Stimulated activated CD8-positive, alpha-beta memory T cell treated with anti-CD3 and anti-CD28 coated beads, Interleukin-4, amount 100 ng/mL, for 24 hours (primary cell): ENCODE measurements at regions not wholly inside any gene's neighbourhood (a gene's known extent, or its start where the extent isn't known, plus 50 kb on each side); places are given as distances from the start of the nearest gene placed in this dataset.
"Not testable (repeated sequence)": the region's sequence is repeated elsewhere in the genome, so short reads cannot be mapped to it uniquely, and the experiment has no call there.

ENCODE experiments used
- DNase-seq: peaks from one replicate; pipeline ENCODE4 v3.0.0-alpha.2; 2020; ENCODE audit warnings: low read depth

DNA sequence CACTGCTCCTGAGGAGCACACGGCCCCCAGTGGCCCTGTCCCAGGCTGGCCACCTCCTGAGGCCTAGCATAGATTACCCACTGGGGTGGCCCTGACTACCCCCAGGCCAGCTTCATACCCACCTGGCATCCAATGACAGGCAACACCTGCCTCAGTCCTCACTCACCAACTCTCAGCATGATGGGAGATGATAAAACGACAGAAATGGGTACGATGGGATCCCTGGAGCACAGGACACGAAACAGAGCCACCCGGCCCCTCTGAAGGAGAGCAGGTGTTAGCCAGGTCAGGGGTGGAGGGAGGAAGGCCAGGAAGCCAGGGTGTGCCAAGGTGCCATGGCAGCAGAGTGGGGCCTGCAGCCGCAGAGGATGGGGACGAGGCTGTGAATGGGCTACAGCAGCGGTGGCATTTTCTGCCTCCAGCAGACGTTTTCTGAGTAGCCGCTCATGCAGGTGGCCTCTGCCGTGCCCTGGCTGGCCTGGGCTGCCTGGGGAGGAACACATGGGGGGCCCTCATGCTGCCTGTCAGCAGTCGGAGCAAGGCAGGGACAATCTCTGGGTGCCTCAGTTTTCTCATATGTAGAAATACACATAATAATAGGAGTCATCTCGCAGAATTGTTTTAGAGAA lies 50.2 kb upstream of the FGF3 start:
- no peak for DNase-seq

DNA sequence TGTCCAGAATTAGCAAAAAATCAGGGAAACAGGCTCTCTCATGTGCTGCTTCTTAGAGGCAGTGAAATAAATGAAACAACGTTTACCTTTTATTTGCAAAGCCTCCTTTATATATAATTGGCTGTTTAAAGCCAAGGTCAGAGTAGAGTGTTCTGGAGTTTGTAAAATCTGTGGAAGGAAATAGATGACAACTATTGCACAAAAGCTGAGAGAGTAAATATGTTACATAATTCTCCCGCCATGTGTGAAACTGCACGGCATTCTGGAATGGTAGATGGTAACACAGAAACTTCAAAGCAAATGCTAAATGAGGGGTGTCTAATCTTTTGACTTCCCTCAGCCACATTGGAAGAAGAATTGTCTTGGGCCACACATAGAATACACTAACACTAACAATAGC lies 51.5 kb upstream of the FGF3 start:
- no peak for DNase-seq

GRCh38 chr11:69873166-69874077 lies 54.2 kb upstream of the FGF3 start:
- DNase-seq = no peak

DNA sequence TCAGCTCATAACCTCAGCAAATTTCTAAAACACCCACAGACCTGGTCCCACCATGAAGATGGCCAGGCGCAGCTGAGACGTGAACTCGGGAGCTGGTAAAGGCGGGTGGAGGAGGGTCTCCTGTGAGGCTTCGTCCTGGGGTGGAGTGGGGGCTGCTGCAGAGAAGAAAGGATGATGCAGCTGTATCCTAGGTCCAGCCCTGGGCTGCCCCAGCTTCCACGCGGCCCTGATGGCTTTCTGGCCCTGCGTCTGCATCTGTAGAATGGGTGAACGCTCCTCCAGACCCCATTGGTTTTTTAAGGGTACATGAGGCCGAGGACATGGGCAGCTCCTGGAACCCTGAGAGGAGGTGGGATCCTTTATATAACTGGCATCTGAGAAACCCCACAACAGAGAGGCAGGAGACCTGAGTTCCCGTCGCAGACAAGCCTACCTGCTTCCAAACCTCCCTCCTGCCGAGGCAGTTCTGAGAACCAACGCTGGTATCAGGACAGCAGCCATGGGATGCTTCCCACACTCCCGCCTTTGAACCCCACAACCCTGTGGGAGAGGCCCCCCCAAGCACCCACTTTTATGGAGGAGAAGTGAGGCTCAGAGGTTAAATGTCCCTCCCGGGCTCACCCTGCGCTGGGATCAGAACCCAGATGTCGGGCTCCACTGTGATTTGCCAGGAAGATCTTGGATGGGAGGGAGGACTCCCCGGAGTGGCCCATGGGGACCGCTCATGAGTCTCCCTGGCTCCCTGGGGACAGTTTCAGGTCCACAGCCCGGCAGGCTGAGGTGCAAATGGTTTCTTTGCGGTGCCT lies 55.2 kb upstream of the FGF3 start:
- DNase-seq = no peak

- DNase-seq = no peak
Observed at GRCh38 chr11:69874984-69875624, 55.9 kb upstream of the FGF3 start.

DNA sequence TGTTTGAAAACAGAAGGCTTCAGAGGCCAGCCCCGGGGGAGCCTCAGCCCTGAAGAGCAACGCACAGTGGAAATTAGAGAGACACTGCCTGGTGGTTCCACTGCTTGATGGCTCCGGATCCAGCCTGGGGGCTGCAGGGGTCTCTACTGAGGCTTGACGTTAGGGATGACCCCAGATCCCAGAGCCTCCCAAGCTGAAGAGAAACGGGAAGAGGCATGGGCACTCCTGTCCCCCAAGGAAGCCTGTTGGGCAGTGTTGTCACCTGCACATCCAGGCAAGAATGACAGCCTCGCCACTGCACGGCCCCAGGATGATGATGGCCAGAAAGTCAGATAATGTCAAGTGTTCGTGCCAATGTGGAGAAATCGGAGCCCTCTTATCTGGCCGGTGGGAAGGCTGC lies 56.8 kb upstream of the FGF3 start:
- no peak for DNase-seq

DNA sequence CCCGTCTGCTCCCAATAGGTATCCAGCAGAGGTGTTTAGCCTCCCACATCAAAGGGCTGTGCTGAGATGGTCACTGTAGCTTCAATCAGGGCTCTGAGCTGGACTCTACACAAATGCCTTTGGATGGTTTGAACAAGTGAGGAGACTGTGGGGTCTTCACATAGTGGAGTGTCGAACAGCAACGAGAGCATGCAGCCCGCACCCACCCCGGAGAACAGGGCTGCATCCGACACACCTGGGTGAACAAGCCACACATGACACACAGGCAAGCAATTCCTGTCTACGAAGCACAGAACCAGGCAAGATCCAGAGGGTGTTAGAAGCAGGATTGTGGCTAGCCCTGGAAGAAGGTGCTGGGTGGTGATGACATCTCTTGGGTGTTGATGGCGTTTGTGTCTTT lies 58.0 kb upstream of the FGF3 start:
- DNase-seq = no peak

- not testable (repeated sequence) for DNase-seq
Observed at GRCh38 chr11:69877704-69878103, 58.5 kb upstream of the FGF3 start.

DNA sequence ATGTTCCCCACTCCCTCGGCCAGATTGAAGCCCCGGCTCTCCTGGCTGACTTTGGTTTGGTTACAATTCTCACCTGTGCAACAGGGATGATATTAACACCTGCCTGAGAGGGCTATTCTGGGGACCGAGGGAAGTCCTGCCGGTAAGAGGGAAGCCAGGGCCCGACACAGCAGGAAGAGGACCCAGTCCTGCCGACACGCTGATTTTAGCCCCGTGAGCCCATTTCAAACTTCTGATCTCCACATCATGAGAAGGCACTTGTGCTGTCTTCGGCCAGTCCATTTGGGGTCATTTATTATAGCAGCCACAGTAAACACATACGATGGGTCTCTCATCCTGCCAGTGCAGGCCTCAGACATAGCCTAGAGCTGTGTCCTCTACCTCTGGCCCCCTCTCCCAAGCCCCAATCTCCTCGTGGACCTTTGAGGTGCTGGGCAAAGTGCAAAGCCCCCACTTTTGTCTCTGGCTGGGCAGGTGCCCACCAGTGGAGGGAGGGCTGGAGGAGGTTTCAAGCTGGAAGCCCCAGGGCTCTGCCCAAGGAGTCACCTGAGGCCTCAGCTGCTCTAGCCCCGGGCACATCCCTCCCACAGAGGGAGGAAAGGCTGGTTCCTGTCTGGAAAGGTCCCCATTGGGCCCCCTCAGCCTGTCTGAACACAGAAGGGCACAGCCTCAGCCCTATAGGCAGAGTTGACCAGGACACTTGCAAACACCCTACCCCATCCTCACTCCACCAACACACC lies 59.1 kb upstream of the FGF3 start:
- no peak for DNase-seq

- no peak for DNase-seq
Observed at GRCh38 chr11:69878927-69879728, 59.9 kb upstream of the FGF3 start.

DNA sequence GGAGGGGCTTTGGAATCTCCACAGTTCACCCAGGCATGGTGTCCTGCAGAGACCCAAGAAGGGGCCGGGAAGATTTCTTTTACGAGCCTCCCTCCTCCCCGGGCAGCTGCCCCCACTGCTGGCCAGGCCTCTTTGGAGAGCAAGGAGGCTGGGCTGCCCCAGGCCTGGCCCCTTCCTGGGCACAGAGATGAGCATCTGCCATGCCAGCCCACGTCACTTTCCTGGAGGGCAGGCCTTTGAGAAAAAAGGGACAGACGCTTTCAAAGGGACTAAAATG lies 60.5 kb upstream of the FGF3 start:
- DNase-seq = no peak

DNA sequence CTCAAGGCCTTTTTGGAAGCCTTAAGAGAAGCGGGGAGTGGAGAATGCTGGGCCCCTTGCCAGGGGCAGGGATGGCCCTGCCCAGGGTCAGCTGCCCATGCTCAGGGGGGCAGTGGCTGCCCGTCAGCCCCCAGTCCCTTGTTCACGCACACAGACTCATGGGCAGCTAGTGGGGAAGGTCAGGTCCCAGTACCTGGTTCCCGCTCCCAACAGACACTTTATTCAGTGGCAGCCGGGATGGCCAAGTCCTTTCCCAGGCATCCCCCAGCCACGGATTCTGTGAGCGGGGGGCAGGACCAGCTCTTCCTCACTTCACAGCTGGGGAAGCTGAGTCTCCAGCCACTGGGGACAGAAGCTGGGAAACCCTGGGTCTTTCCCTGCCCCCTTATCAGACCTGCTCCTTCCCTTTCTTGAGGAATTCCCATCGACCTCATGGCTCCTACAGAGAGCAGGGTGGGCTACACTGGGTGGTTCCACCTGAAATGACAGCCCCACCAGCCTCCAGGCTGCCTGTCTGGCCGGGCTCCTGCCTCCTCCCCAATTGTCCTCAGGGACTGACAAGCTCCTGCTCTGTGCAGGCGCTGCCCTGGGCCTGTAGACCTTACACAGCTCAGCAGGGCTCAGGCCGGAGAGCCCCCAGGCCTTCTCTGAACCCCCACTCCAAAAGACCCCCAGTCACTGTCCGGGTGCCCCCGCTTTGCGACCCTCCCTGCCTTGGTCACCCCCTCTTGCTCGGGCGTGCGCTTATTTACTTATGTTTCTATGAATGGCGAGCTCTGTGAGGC lies 61.0 kb upstream of the FGF3 start:
- no peak for DNase-seq

DNA sequence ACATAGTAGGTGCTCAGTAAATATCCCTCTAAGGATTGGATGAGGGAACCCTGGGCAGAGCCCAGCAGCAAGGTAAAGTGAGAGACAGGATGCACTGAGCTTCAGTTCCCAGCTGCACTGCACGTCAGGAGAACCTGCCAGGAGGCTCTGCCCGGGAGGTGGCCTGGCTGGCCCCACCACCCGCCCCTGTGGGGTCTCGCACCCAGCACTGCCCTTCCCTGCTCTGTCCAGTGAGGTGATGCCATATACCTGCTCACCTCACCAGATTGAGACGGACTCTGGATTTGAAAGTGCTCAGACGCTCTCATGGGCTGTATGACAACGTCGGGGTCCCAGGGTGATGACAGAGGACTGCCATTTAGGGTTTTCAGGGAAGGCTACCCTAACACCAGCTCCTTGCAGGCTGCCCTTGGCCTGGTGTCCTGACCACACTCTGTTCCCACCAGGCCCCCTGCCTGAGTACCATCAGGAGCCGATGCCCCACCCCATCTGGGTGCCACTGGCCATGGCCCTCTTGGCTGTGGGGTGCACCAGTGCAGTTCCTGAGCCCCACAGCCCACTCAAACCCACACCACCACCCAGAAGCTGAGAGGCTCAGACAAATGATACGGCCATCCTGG lies 61.7 kb upstream of the FGF3 start:
- DNase-seq = no peak

- DNase-seq = no peak
Observed at GRCh38 chr11:69881467-69882269, 62.5 kb upstream of the FGF3 start.

DNA sequence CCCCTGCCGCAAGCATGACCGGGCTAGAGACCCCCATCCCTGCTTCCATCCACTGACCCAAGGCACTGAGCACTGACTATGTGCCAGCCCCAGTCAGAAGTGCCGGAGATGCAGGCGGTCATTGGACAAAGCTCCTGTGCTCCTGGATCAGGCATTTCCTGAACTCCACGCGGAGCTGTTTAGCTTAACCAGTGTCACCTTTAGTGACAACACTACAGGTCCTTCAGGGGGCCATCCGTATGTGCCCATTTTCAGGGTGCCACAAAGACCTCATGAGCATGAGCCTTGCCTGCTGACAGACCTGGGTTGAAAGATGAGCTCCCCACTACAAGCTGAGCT lies 63.0 kb upstream of the FGF3 start:
- no peak for DNase-seq

DNA sequence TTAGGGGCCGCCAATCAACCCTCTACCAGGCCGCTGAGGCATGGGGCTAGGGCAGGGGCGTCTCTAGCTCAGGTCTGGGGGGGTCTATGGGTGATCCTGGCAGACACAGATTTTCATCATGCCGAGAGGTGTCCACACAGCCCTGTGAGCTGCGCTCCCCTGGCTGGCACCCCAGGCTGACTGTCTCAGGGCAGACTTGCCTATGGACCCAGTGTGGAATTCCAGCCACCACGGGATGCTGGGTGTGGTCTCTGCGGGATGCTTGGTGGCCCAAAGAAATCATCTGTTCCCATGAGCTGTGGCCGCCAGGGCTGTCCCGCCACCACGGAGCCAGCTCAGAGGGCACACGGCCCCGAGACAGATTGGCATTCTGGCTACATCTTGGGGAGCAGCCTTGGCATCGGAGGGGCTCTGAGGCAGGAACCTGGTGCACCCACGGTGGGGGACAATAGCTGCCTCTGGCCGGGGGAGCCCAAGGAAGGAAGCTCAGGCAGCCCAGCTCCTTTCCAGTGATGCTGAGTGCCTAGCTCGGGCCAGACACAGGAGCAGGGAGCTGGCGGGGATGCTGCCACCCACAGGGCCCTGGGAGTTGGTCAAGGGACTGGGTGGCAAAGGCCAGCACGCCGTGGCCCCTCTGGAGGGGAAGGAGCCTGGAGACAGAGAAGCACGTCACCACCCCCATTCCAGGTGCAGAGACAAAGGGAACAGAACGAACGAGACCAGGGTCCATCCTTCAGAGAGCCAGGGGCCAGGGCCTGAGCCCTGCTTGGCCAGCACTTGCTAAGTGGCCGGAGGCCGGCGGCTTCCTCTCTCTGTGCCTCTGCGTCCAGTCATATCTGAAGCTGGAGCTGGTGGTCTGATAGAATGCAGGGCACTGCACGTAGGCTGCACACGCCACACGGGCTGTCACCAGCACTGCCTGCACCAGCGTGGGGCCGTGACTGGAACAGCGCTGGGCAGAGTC lies 64.4 kb upstream of the FGF3 start:
- DNase-seq = no peak

GRCh38 chr11:69884286-69884685 lies 65.1 kb upstream of the FGF3 start:
- no peak for DNase-seq

GRCh38 chr11:69884751-69885150 lies 65.5 kb upstream of the FGF3 start:
- DNase-seq = no peak
